ENCODE measurements at regions not wholly inside any gene's neighbourhood (a gene's known extent, or its start where the extent isn't known, plus 50 kb on each side); places are given as distances from the start of the nearest gene placed in this dataset.

GRCh38 chr6:139676718-139677117 lies 302.3 kb upstream of the CITED2 start:
- H3K4me3 ChIP-seq (ENCODE audit: low read length): no peak overlapping the region
- H2AFZ ChIP-seq (ENCODE audit: low read depth, low read length): no peak overlapping the region
- no peaks in the 10 kb centered on the region for H3K9me2 ChIP-seq (ENCODE audit: insufficient read depth, low read length)
- no peak for TF ChIP-seq POLR2AphosphoS5 (IDR thresholded peaks at IDR 0.05)
- no peak for TF ChIP-seq TAF1 (IDR thresholded peaks at IDR 0.05; ENCODE audit: low read depth)
- TF ChIP-seq MXI1 (conservative IDR thresholded peaks at IDR 0.05; ENCODE audit: poor library complexity, severe bottlenecking): no peak
- no peak for TF ChIP-seq SMC3 (conservative IDR thresholded peaks at IDR 0.05; ENCODE audit: poor library complexity)
- H3F3A ChIP-seq (ENCODE audit: insufficient read depth, low read length, poor library complexity, severe bottlenecking): no peaks in the 10 kb centered on the region
- no peaks in the 10 kb centered on the region for H3K27me3 ChIP-seq (ENCODE audit: insufficient read depth, low read depth, low read length)
- no peak overlapping the region for H3K4me2 ChIP-seq (ENCODE audit: low read length)
- H3K27ac ChIP-seq (ENCODE audit: low read length): no peak overlapping the region
- peaks cover 3% of the 10 kb centered on the region for H3K9me3 ChIP-seq (ENCODE audit: low read length)
- H3K36me3 ChIP-seq (ENCODE audit: insufficient read depth, low read length): no peaks in the 10 kb centered on the region
- no peak overlapping the region for H3K9ac ChIP-seq (ENCODE audit: low read length)
- no peaks in the 10 kb centered on the region for H3K79me2 ChIP-seq (replicated peaks; ENCODE audit: insufficient read depth, low read length)
- H4K20me1 ChIP-seq (ENCODE audit: insufficient read depth): no peaks in the 10 kb centered on the region

- Histone ChIP-seq H2AFZ (ENCODE audit: low read depth, low read length) (no peak overlapping the region), H3K27me3 (ENCODE audit: insufficient read depth, low read depth, low read length) (no peaks in the 10 kb centered on the region), H3K4me3 (ENCODE audit: low read length) (no peak overlapping the region), H3K36me3 (ENCODE audit: insufficient read depth, low read length) (no peaks in the 10 kb centered on the region), H3K9me3 (ENCODE audit: low read length) (no peaks in the 10 kb centered on the region), H4K20me1 (ENCODE audit: insufficient read depth) (no peaks in the 10 kb centered on the region), H3K27ac (ENCODE audit: low read length) (no peak overlapping the region), H3K9ac (ENCODE audit: low read length) (no peak overlapping the region), H3K4me2 (ENCODE audit: low read length) (no peak overlapping the region), H3K9me2 (ENCODE audit: insufficient read depth, low read length) (no peaks in the 10 kb centered on the region), H3K79me2 (replicated peaks; ENCODE audit: insufficient read depth, low read length) (no peaks in the 10 kb centered on the region), H3F3A (ENCODE audit: insufficient read depth, low read length, poor library complexity, severe bottlenecking) (no peaks in the 10 kb centered on the region)
- TF ChIP-seq CTCF (IDR thresholded peaks at IDR 0.05; ENCODE audit: poor library complexity, severe bottlenecking) (no peak), EZH2 (IDR thresholded peaks at IDR 0.05; ENCODE audit: borderline replicate concordance, insufficient read depth, low read length, poor library complexity, severe bottlenecking) (no peak), SMC3 (conservative IDR thresholded peaks at IDR 0.05; ENCODE audit: poor library complexity) (no peak), EP300 (conservative IDR thresholded peaks at IDR 0.05; ENCODE audit: poor library complexity, severe bottlenecking) (no peak), TAF1 (IDR thresholded peaks at IDR 0.05; ENCODE audit: low read depth) (no peak), POLR2AphosphoS5 (IDR thresholded peaks at IDR 0.05) (no peak), MXI1 (conservative IDR thresholded peaks at IDR 0.05; ENCODE audit: poor library complexity, severe bottlenecking) (no peak), RAD21 (conservative IDR thresholded peaks at IDR 0.05) (no peak), REST (IDR thresholded peaks at IDR 0.05; ENCODE audit: borderline replicate concordance) (no peak)
These were observed 291.8 kb upstream of the CITED2 start for GRCh38 chr6:139666284-139666683.

- H3K9me2 ChIP-seq (ENCODE audit: insufficient read depth, low read length): no peaks in the 10 kb centered on the region
- no peaks in the 10 kb centered on the region for H3K36me3 ChIP-seq (ENCODE audit: insufficient read depth, low read length)
- no peak overlapping the region for H3K4me2 ChIP-seq (ENCODE audit: low read length)
- no peaks in the 10 kb centered on the region for H3F3A ChIP-seq (ENCODE audit: insufficient read depth, low read length, poor library complexity, severe bottlenecking)
- H3K79me2 ChIP-seq (replicated peaks; ENCODE audit: insufficient read depth, low read length): no peaks in the 10 kb centered on the region
- H3K9me3 ChIP-seq (ENCODE audit: low read length): no peaks in the 10 kb centered on the region
- no peaks in the 10 kb centered on the region for H4K20me1 ChIP-seq (ENCODE audit: insufficient read depth)
- H2AFZ ChIP-seq (ENCODE audit: low read depth, low read length): no peak overlapping the region
- no peak for TF ChIP-seq SMC3 (conservative IDR thresholded peaks at IDR 0.05; ENCODE audit: poor library complexity)
- TF ChIP-seq MXI1 (conservative IDR thresholded peaks at IDR 0.05; ENCODE audit: poor library complexity, severe bottlenecking): no peak
- TF ChIP-seq CTCF (IDR thresholded peaks at IDR 0.05; ENCODE audit: poor library complexity, severe bottlenecking): no peak
- TF ChIP-seq RAD21 (conservative IDR thresholded peaks at IDR 0.05): no peak
- TF ChIP-seq TAF1 (IDR thresholded peaks at IDR 0.05; ENCODE audit: low read depth): no peak
- TF ChIP-seq EZH2 (IDR thresholded peaks at IDR 0.05; ENCODE audit: borderline replicate concordance, insufficient read depth, low read length, poor library complexity, severe bottlenecking): no peak
- no peak for TF ChIP-seq EP300 (conservative IDR thresholded peaks at IDR 0.05; ENCODE audit: poor library complexity, severe bottlenecking)
- TF ChIP-seq REST (IDR thresholded peaks at IDR 0.05; ENCODE audit: borderline replicate concordance): no peak
- TF ChIP-seq POLR2AphosphoS5 (IDR thresholded peaks at IDR 0.05): no peak
- H3K4me3 ChIP-seq (ENCODE audit: low read length): no peak overlapping the region
- H3K9ac ChIP-seq (ENCODE audit: low read length): no peak overlapping the region
- H3K27me3 ChIP-seq (ENCODE audit: insufficient read depth, low read depth, low read length): no peaks in the 10 kb centered on the region
- no peak overlapping the region for H3K27ac ChIP-seq (ENCODE audit: low read length)
These were observed 289.5 kb upstream of the CITED2 start for GRCh38 chr6:139663996-139664395.

Data from neural cell (in vitro differentiated cells).